ENCODE measurements at regions not wholly inside any gene's neighbourhood (a gene's known extent, or its start where the extent isn't known, plus 50 kb on each side); places are given as distances from the start of the nearest gene placed in this dataset.

- Histone ChIP-seq H3K9ac (ENCODE audit: control insufficient read depth, extremely low read depth, insufficient read depth, low read length) (no peak overlapping the region), H3K4me1 (ENCODE audit: control insufficient read depth, extremely low read depth, insufficient read depth, low read length) (no peaks in the 10 kb centered on the region), H3K4me2 (ENCODE audit: control insufficient read depth, extremely low read depth, insufficient read depth, low read depth, low read length) (no peak overlapping the region), H3K79me2 (ENCODE audit: control insufficient read depth, insufficient read depth, low read length) (no peaks in the 10 kb centered on the region), H3K9me3 (ENCODE audit: control insufficient read depth, low read depth, low read length) (no peaks in the 10 kb centered on the region), H3K27ac (ENCODE audit: control insufficient read depth, insufficient read depth, low read length) (no peak overlapping the region), H3K4me3 (ENCODE audit: control insufficient read depth in 2 of 3, extremely low read depth in 1 of 3, insufficient read depth in 2 of 3, low read depth in 1 of 3, low read length in 3 of 3) (no peak overlapping the region), H3K9me1 (ENCODE audit: control insufficient read depth, extremely low read depth, insufficient read depth, low read length) (no peaks in the 10 kb centered on the region), H4K20me1 (ENCODE audit: control insufficient read depth, extremely low read depth, insufficient read depth, low read length) (no peaks in the 10 kb centered on the region), H3K36me3 (ENCODE audit: control insufficient read depth in 2 of 2, extremely low read depth in 1 of 2, insufficient read depth in 2 of 2, low read length in 2 of 2) (no peaks in the 10 kb centered on the region), H2AFZ (ENCODE audit: control insufficient read depth, low read length) (no peak overlapping the region), H3K27me3 (ENCODE audit: control insufficient read depth, extremely low read depth, insufficient read depth, low read length) (no peaks in the 10 kb centered on the region)
- no peak for TF ChIP-seq CTCF (optimal IDR thresholded peaks at IDR 0.05 in 1 of 3, IDR thresholded peaks at IDR 0.05 in 1 of 3, conservative IDR thresholded peaks at IDR 0.05 in 1 of 3; ENCODE audit: extremely low read depth in 1 of 3, insufficient read depth in 2 of 3, low read length in 3 of 3)
- no peak for TF ChIP-seq EZH2 (IDR thresholded peaks at IDR 0.05; ENCODE audit: low read length)
- FAIRE-seq, result no peak
- DNase-seq (ENCODE audit: low read depth, low spot score), result no peak
- dilution Hi-C loops (cut with MboI; ENCODE audit: extremely low pct_ligation_motif_present, low sequenced_read_pairs), result no loop called here
These were observed 770.7 kb downstream of the LTN1 start for GRCh38 chr21:28221984-28222383.

- Histone ChIP-seq H4K20me1 (ENCODE audit: control insufficient read depth, extremely low read depth, insufficient read depth, low read length) (no peaks in the 10 kb centered on the region), H3K27me3 (ENCODE audit: control insufficient read depth, extremely low read depth, insufficient read depth, low read length) (no peaks in the 10 kb centered on the region), H2AFZ (ENCODE audit: control insufficient read depth, low read length) (no peak overlapping the region), H3K27ac (ENCODE audit: control insufficient read depth, insufficient read depth, low read length) (no peak overlapping the region), H3K4me3 (ENCODE audit: control insufficient read depth in 2 of 3, extremely low read depth in 1 of 3, insufficient read depth in 2 of 3, low read depth in 1 of 3, low read length in 3 of 3) (no peak overlapping the region), H3K9me1 (ENCODE audit: control insufficient read depth, extremely low read depth, insufficient read depth, low read length) (no peaks in the 10 kb centered on the region), H3K9ac (ENCODE audit: control insufficient read depth, extremely low read depth, insufficient read depth, low read length) (no peak overlapping the region), H3K4me1 (ENCODE audit: control insufficient read depth, extremely low read depth, insufficient read depth, low read length) (peaks cover 2% of the 10 kb centered on the region), H3K9me3 (ENCODE audit: control insufficient read depth, low read depth, low read length) (no peaks in the 10 kb centered on the region), H3K36me3 (ENCODE audit: control insufficient read depth in 2 of 2, extremely low read depth in 1 of 2, insufficient read depth in 2 of 2, low read length in 2 of 2) (no peaks in the 10 kb centered on the region), H3K79me2 (ENCODE audit: control insufficient read depth, insufficient read depth, low read length) (no peaks in the 10 kb centered on the region), H3K4me2 (ENCODE audit: control insufficient read depth, extremely low read depth, insufficient read depth, low read depth, low read length) (no peak overlapping the region)
- FAIRE-seq (peak; percentile 5), DNase-seq (ENCODE audit: low read depth, low spot score) (no peak)
- dilution Hi-C loops (cut with MboI; ENCODE audit: extremely low pct_ligation_motif_present, low sequenced_read_pairs), result no loop called here
- TF ChIP-seq EZH2 (IDR thresholded peaks at IDR 0.05; ENCODE audit: low read length) (no peak), CTCF (optimal IDR thresholded peaks at IDR 0.05 in 1 of 3, IDR thresholded peaks at IDR 0.05 in 1 of 3, conservative IDR thresholded peaks at IDR 0.05 in 1 of 3; ENCODE audit: extremely low read depth in 1 of 3, insufficient read depth in 2 of 3, low read length in 3 of 3) (no peak)
These were observed 772.0 kb downstream of the LTN1 start for GRCh38 chr21:28220680-28221079.
